SU-DHL-6 (cell line): ENCODE measurements at regions not wholly inside any gene's neighbourhood (a gene's known extent, or its start where the extent isn't known, plus 50 kb on each side); places are given as distances from the start of the nearest gene placed in this dataset.
"Not testable (repeated sequence)": the region's sequence is repeated elsewhere in the genome, so short reads cannot be mapped to it uniquely, and the experiment has no call there.

Experiments used
- H2AFZ ChIP-seq: fragments of 200-600 bp; sonication (generic); 2 replicates; pipeline ENCODE4 v1.6.1; 2014; ENCODE audit warnings: low read depth, mild to moderate bottlenecking, moderate library complexity, mixed read lengths, antibody characterized with exemption, low read length; ENCODE audit not compliant: severe bottlenecking
- H3F3A ChIP-seq: fragments of 200-600 bp; shearing (Covaris generic); 2 replicates; pipeline ENCODE4 v1.6.0; 2016; ENCODE audit warnings: antibody characterized with exemption, mild to moderate bottlenecking; ENCODE audit not compliant: insufficient read depth
- H3K27ac ChIP-seq: fragments of 200-600 bp; sonication (generic); 2 replicates; pipeline ENCODE4 v1.5.1; 2016; ENCODE audit warnings: low read depth, mild to moderate bottlenecking, low read length, moderate library complexity, mixed read lengths
- H3K27me3 ChIP-seq: fragments of 200-600 bp; sonication (generic), shearing (Covaris generic); 2 replicates; pipeline ENCODE4 v1.6.0; 2014; ENCODE audit warnings: mild to moderate bottlenecking, low read length
- H3K36me3 ChIP-seq: fragments of 200-600 bp; sonication (generic); 2 replicates; pipeline ENCODE4 v1.6.1; 2014; ENCODE audit warnings: mild to moderate bottlenecking, low read length, mixed read lengths
- H3K4me2 ChIP-seq: fragments of 300-600, 200-600 bp; shearing (Covaris generic), sonication (generic); 2 replicates; pipeline ENCODE4 v1.6.0; 2014; ENCODE audit warnings: low read length, low read depth, mild to moderate bottlenecking; ENCODE audit not compliant: poor library complexity, severe bottlenecking
- H3K4me3 ChIP-seq: fragments of 200-600 bp; sonication (generic); 2 replicates; pipeline ENCODE4 v1.5.1; 2014; ENCODE audit warnings: antibody characterized with exemption, low read length, mild to moderate bottlenecking, mixed read lengths; ENCODE audit not compliant: insufficient read depth, poor library complexity, severe bottlenecking
- H3K79me2 ChIP-seq: fragments of 200-600 bp; sonication (generic); 2 replicates; pipeline ENCODE4 v1.6.1; 2014; ENCODE audit warnings: mild to moderate bottlenecking, low read length, moderate library complexity; ENCODE audit not compliant: insufficient read depth
- H3K9ac ChIP-seq: fragments of 200-600 bp; sonication (generic); 2 replicates; pipeline ENCODE4 v1.7.0; 2014; ENCODE audit warnings: mild to moderate bottlenecking, low read length
- H3K9me2 ChIP-seq: fragments of 200-600 bp; sonication (generic); replicated peaks from 2 replicates; pipeline ENCODE4 v1.6.1; 2014; ENCODE audit warnings: low read length; ENCODE audit not compliant: insufficient read depth
- H3K9me3 ChIP-seq: fragments of 200-600 bp; sonication (generic); 2 replicates; pipeline ENCODE4 v1.6.1; 2014; ENCODE audit warnings: low read length, mixed read lengths; ENCODE audit not compliant: insufficient read depth
- H4K20me1 ChIP-seq: fragments of 200-600 bp; sonication (generic); 2 replicates; pipeline ENCODE4 v1.6.1; 2014; ENCODE audit warnings: low read depth, mild to moderate bottlenecking, antibody characterized with exemption, low read length, moderate library complexity, mixed read lengths
- CTCF ChIP-seq: fragments of 200-600 bp; sonication (generic); IDR thresholded peaks from one replicate; pipeline ENCODE4 v1.5.1; 2017; ENCODE audit warnings: antibody characterized with exemption, mild to moderate bottlenecking, low read length, moderate library complexity; ENCODE audit not compliant: insufficient read depth, poor library complexity, severe bottlenecking
- EZH2phosphoT487 ChIP-seq: fragments of 200-600 bp; sonication (generic), shearing (Covaris generic); conservative IDR thresholded peaks from 2 replicates; pipeline ENCODE4 v1.6.1; 2018; ENCODE audit warnings: mild to moderate bottlenecking, antibody characterized with exemption, low read length, moderate library complexity, mixed read lengths

GRCh38 chr1:111054656-111055055, 85.2 kb downstream of the DRAM2 start:
- H3K4me3 ChIP-seq = no peak overlapping the region
- TF ChIP-seq EZH2phosphoT487 (no peak), CTCF (no peak)
- no peaks in the 10 kb centered on the region for H3K9me2 ChIP-seq

GRCh38 chr1:111052246-111052645, 87.6 kb downstream of the DRAM2 start:
- no peak overlapping the region for H3K4me2 ChIP-seq
- no peak overlapping the region for H2AFZ ChIP-seq
- H3K9me3 ChIP-seq = no peaks in the 10 kb centered on the region
- H3K27me3 ChIP-seq = no peaks in the 10 kb centered on the region
- TF ChIP-seq EZH2phosphoT487 = no peak
- TF ChIP-seq CTCF = no peak
- no peaks in the 10 kb centered on the region for H3K9me2 ChIP-seq
- H3K9ac ChIP-seq = no peak overlapping the region
- no peaks in the 10 kb centered on the region for H3F3A ChIP-seq
- H3K79me2 ChIP-seq = no peaks in the 10 kb centered on the region
- no peaks in the 10 kb centered on the region for H4K20me1 ChIP-seq
- H3K36me3 ChIP-seq = 0 out of 2 replicates have a peak, but pooled peaks cover 5% of the 10 kb centered on the region
- H3K4me3 ChIP-seq = no peak overlapping the region
- H3K27ac ChIP-seq = no peak overlapping the region

More at GRCh38 chr1:111054656-111055055, 85.2 kb downstream of the DRAM2 start:
- Histone ChIP-seq H3K36me3 (0 out of 2 replicates have a peak, but pooled peaks cover 5% of the 10 kb centered on the region), H3K9ac (no peak overlapping the region), H2AFZ (no peak overlapping the region), H3K4me2 (no peak overlapping the region), H3K79me2 (no peaks in the 10 kb centered on the region), H3K27me3 (no peaks in the 10 kb centered on the region), H4K20me1 (no peaks in the 10 kb centered on the region), H3K27ac (no peak overlapping the region), H3F3A (no peaks in the 10 kb centered on the region), H3K9me3 (no peaks in the 10 kb centered on the region)

GRCh38 chr1:111048253-111048652, 84.5 kb upstream of the LRIF1 start:
- H3K27me3 ChIP-seq, H3K4me2 ChIP-seq, H3K4me3 ChIP-seq, H3K9ac ChIP-seq, H3K27ac ChIP-seq, H3K9me3 ChIP-seq, H3F3A ChIP-seq, H4K20me1 ChIP-seq, H2AFZ ChIP-seq, H3K79me2 ChIP-seq, H3K9me2 ChIP-seq, H3K36me3 ChIP-seq: not testable (repeated sequence)

GRCh38 chr1:111045033-111045722, 81.5 kb upstream of the LRIF1 start:
- H3K27me3 ChIP-seq = no peaks in the 10 kb centered on the region
- H4K20me1 ChIP-seq = no peaks in the 10 kb centered on the region
- no peaks in the 10 kb centered on the region for H3F3A ChIP-seq
- TF ChIP-seq CTCF (no peak), EZH2phosphoT487 (no peak)
- no peaks in the 10 kb centered on the region for H3K79me2 ChIP-seq
- H3K36me3 ChIP-seq = no peaks in the 10 kb centered on the region
- no peak overlapping the region for H3K4me2 ChIP-seq
- H3K9me3 ChIP-seq = no peaks in the 10 kb centered on the region
- H3K9ac ChIP-seq = no peak overlapping the region
- no peaks in the 10 kb centered on the region for H3K9me2 ChIP-seq
- no peak overlapping the region for H3K27ac ChIP-seq
- no peak overlapping the region for H2AFZ ChIP-seq
- no peak overlapping the region for H3K4me3 ChIP-seq
